NCI-H1694 treated with DMSO at 0.1 percent for 48 hours (cell line): ENCODE measurements at regions not wholly inside any gene's neighbourhood (a gene's known extent, or its start where the extent isn't known, plus 50 kb on each side); places are given as distances from the start of the nearest gene placed in this dataset.
"Not testable (repeated sequence)": the region's sequence is repeated elsewhere in the genome, so short reads cannot be mapped to it uniquely, and the experiment has no call there.

Experiments
- DNase-seq: peaks from one replicate; lab custom pipeline; 2025; lab: John Stamatoyannopoulos, UW

DNA sequence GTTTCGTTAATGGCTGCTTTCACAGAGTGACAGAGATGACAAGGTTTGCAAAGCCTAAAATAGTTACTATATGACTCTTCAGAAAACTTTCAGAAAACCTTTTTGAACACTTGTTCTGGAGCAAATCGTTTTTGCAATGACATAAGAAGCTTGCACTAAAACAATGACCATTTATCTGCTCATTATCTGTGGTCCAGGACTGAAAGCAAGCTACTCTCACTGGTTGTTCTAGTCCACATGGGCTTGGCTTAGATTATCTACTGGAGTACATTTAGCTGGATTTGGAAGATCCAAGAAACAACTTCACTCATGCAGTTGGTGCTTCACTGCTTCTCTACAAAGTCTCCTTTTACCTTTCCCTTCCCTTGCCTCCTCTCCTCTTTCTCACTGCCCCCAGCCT, 1836.4 kb upstream of the AGA start:
- DNase-seq, result no peak

- DNase-seq, result no peak
Observed at GRCh38 chr4:179285696-179286095, 1843.5 kb upstream of the AGA start.

DNA sequence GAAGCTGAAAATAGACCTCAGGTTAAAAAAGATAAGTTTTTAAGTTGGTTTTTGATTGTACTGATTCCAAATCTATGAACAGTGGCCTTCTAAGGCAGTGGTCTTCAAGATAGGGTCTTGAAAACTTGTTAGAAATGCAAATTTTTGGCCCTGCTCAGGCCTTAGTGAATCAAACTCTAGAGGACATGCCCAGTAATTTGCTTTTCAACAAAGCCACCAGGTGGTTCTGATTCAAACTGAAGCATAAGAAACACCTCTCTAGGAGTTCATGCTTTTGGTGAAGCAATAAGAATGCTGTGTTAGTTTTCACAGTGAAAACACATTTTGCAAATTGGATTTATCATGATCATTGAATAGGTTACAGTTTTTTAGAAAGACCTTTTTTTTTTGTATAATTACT, 1849.4 kb upstream of the AGA start:
- DNase-seq, result no peak

- no peak for DNase-seq
Observed at GRCh38 chr4:179292468-179292867, 1850.2 kb upstream of the AGA start.

DNA sequence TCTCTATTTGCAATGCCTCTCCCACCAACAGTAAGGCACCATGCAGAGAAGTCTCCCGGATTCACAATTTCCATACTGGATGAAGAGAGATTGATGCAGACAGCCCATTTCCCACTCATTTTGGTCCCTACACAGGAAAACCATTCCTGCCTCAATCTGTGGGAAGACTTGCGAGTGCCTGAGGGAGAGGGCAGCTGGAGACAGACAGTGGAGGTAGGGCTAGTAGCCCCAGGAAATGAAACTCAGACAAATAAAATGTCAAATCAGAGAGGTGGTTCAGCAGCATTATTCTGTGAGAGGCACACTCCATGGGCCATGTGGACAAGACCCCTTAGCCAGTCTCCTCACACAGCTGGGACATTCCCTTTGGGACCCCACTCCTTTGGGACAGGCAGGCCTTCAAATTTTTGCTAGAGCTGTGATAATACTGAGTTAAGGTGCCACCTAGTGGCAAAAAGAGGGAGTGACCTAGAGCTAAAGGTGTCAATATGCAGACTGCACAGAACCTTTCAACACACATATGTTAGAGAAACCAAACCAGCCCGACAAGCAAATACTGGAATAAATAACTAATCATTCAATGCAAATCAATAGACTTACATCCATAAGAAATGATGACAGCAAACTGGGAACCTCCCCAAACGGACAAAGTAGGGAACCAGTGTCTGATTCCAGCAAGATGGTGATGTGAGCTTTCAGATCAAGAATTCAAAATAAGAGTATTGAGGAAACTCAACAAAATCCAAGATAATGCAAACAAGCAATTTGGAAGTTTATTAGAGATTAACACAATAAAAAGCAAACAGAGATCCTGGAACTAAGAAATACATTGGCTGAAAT, 1865.3 kb upstream of the AGA start:
- DNase-seq, result no peak

GRCh38 chr4:179313823-179314222, 1871.6 kb upstream of the AGA start:
- DNase-seq, result no peak

- no peak for DNase-seq
Observed at GRCh38 chr4:179325181-179325580, 1882.9 kb upstream of the AGA start.

GRCh38 chr4:179328627-179329026, 1886.4 kb upstream of the AGA start:
- no peak for DNase-seq

DNA sequence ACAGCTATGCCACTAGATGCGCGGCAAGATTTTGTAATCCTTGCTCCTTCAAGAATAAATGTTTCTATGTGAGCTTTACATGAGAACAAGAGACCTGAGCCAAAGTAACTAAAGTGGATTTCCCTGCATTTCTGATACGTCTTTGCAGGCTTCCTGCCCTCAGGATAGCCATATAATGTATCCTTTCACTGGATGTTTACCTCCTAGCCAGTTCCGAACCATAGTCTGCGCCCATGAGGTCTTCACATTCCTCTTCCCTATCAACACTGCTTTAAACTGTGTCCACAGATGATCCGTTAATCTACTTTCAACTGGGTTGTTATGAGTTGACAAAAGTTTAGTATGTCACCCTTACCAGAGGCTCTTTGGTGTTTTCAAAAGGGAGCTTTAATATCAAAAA, 1889.1 kb upstream of the AGA start:
- no peak for DNase-seq

GRCh38 chr4:179344861-179345260, 1902.6 kb upstream of the AGA start:
- DNase-seq, result no peak

GRCh38 chr4:179352221-179352620, 1910.0 kb upstream of the AGA start:
- DNase-seq, result no peak

DNA sequence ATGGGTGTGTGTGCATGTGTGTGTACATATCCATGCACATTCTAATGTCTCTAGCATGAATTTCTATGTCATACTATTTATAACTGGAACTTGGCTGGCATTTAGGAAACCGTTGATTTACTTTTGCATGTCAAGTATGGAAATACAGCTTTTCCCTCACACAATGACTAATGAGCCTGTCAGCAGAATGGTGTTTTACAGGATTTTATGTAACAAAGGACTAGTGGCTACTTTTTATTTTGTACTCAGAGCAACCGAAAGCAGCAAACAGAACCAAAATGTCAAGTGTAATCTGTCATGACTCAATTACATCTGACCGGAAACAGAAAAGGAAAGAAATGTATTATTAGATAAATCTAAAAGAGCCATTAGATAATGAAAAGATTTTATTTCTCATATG, 1911.5 kb upstream of the AGA start:
- DNase-seq, result no peak

- no peak for DNase-seq
Observed at GRCh38 chr4:179361978-179362486, 1919.8 kb upstream of the AGA start.

DNA sequence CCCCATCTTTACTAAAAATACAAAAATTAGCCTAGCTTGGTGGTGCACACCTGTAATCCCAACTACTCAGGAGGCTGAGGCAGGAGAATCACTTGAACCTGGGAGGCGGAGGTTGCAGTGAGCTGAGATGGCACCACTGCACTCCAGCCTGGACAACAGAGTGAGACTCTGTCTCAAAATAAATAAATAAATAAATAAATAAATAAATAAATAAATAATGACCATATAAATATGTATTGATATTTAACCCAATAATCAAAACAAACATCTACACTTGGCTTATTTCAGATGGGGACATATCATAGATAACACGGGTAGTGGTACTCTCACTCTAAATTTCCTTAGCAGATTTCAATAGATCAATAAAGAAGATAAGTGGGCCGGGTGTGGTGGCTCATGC, 1923.7 kb upstream of the AGA start:
- not testable (repeated sequence) for DNase-seq

- DNase-seq, result no peak
Observed at GRCh38 chr4:179372242-179372641, 1930.0 kb upstream of the AGA start.

GRCh38 chr4:179372746-179373145, 1930.5 kb upstream of the AGA start:
- DNase-seq, result no peak

GRCh38 chr4:179378847-179379246, 1936.6 kb upstream of the AGA start:
- DNase-seq, result not testable (repeated sequence)

GRCh38 chr4:179392787-179393186, 1950.5 kb upstream of the AGA start:
- DNase-seq, result no peak

DNA sequence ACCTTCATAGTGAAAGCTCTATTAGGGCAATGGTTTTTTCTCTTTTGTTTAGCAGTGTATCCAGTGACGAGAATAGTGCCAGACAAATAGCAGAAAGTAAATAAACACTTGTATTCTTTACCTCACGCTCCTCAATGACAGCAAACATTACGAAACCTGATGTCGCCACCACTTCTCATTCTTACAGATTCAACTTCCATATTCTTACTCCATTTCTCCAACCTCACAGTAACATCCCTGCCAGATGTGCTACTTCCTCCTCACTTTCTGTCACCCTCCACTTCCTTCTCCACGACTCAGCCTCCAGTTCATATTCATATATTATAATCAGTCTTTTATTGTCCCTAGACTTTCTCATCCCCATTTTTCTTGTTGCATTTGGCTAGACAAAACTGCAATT, 1956.2 kb upstream of the AGA start:
- DNase-seq, result no peak

- DNase-seq, result no peak
Observed at GRCh38 chr4:179399054-179399782, 1957.0 kb upstream of the AGA start.

DNA sequence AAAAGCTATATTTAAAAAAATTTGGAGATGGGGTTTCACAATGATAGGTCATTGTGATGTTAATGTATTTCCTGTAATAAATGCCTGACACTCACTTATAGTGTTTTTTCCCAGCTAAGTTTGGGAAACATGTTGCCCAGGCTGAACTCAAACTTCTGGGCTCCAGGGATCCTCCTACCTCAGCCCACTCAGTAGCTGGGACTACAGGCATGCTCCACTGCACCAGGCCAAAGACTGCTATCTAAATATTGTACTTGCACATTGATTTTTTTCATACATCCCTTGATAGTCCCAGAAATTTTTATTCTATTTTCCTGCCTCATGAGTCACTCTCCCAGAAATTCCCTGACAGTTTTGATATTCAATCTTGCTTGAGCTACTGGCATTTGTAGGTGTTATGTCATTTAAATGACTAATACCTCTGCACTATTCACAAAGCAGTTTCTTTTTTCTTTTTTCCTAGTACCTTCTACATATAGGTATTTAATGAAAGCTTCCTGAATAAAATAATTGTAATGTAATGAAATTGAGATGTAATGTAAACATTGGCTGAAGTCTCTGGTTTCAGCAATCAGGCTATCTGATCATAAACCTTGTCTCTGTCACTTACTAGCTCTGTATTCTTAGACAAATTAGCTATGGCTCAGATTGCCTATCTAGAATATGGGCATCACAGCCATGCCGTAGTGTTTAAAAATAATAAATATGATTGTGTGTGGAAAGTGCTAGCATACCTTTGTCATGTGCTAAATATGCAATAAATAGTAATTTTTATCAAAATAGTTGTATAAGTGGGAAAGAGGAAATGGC, 1973.0 kb upstream of the AGA start:
- no peak for DNase-seq

DNA sequence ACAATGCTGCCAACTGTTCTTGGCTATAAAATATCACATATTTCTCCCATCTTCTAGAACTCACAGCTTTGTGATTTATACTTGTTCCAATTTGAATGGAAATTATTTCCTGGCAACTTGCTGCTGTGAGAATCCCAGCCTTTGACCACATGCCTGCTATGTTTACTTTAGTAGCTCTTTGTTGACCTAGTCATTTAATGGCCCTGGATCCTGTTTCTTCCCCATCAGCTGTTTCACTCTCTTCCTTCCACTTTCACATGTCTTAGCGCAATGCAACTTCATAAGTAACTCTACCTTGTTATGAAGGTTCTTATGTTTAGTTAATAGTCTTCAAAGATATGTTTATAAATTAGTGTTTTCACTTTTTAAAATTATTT, 1973.6 kb upstream of the AGA start:
- DNase-seq, result no peak

DNA sequence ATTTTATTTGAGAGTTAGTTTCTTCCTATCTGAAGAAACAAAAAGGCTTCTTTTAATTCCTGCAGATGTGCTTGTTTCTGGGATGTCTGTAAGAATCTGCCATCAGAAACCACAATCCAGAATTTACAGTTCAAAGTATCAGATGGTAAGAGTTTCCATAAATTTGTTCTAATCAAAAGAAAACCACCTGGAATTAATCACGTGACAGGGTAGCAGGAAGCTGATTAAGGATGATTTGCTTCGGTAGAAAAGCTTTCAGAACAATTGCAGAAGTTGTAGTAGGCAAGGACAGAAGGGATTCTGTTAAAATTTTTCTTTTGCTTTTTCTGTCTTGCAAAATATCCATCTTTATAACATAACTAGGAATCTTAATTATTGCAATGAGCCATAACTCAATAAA, 1975.1 kb upstream of the AGA start:
- no peak for DNase-seq
